ENCODE measurements at regions not wholly inside any gene's neighbourhood (a gene's known extent, or its start where the extent isn't known, plus 50 kb on each side); places are given as distances from the start of the nearest gene placed in this dataset.

GRCh38 chr22:48161298-48161697 is 1398.8 kb downstream of the TBC1D22A start:
- Histone ChIP-seq H2AFZ (ENCODE audit: low read length) (no peak overlapping the region), H3K9me2 (replicated peaks; ENCODE audit: insufficient read depth, low read length) (no peaks in the 10 kb centered on the region), H3K36me3 (ENCODE audit: insufficient read depth, low read length) (no peaks in the 10 kb centered on the region), H3K4me2 (ENCODE audit: low read depth, low read length, poor library complexity, severe bottlenecking) (no peak overlapping the region), H4K20me1 (ENCODE audit: insufficient read depth, low read depth, low read length) (no peaks in the 10 kb centered on the region), H3K9ac (ENCODE audit: low read length) (no peak overlapping the region), H3K9me3 (ENCODE audit: low read length) (no peaks in the 10 kb centered on the region), H3K4me1 (ENCODE audit: low read length) (no peaks in the 10 kb centered on the region), H3K27me3 (ENCODE audit: low read length) (no peaks in the 10 kb centered on the region), H3K79me2 (ENCODE audit: low read length) (no peaks in the 10 kb centered on the region), H3K4me3 (ENCODE audit: low read length) (no peak overlapping the region), H3K27ac (ENCODE audit: low read length) (no peak overlapping the region)
- DNase-seq, result no peak

DNA sequence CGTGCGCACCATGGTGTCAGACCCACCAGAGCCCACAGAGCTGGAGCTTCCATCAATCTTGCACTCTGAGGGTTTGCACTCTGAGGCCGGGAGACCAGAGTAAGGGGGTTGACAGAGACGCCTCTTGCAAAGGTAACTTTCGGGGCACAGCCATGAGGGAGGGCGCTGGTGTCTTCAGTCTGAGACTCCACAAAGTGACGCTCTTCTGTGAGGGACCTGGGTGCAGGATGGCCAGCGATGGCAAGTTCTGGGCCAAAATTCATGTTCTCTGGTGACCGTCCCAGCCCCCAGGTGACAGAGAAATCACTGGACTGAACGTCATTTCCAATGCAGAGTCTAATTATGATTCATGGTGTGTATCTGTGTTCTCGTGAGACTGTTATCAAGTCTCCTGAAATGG is 1395.2 kb downstream of the TBC1D22A start:
- no peak for DNase-seq
- Histone ChIP-seq H3K4me3 (ENCODE audit: low read length) (no peak overlapping the region), H3K9me2 (replicated peaks; ENCODE audit: insufficient read depth, low read length) (no peaks in the 10 kb centered on the region), H3K27ac (ENCODE audit: low read length) (no peak overlapping the region), H3K36me3 (ENCODE audit: insufficient read depth, low read length) (no peaks in the 10 kb centered on the region), H3K79me2 (ENCODE audit: low read length) (no peaks in the 10 kb centered on the region), H3K4me2 (ENCODE audit: low read depth, low read length, poor library complexity, severe bottlenecking) (no peak overlapping the region), H2AFZ (ENCODE audit: low read length) (no peak overlapping the region), H4K20me1 (ENCODE audit: insufficient read depth, low read depth, low read length) (no peaks in the 10 kb centered on the region), H3K9me3 (ENCODE audit: low read length) (no peaks in the 10 kb centered on the region), H3K9ac (ENCODE audit: low read length) (no peak overlapping the region), H3K27me3 (ENCODE audit: low read length) (no peaks in the 10 kb centered on the region), H3K4me1 (ENCODE audit: low read length) (no peaks in the 10 kb centered on the region)

GRCh38 chr22:48156603-48157355 is 1394.3 kb downstream of the TBC1D22A start:
- H3K27ac ChIP-seq (ENCODE audit: low read length), result no peak overlapping the region
- no peaks in the 10 kb centered on the region for H3K9me3 ChIP-seq (ENCODE audit: low read length)
- H3K79me2 ChIP-seq (ENCODE audit: low read length), result no peaks in the 10 kb centered on the region
- no peaks in the 10 kb centered on the region for H4K20me1 ChIP-seq (ENCODE audit: insufficient read depth, low read depth, low read length)
- H3K9ac ChIP-seq (ENCODE audit: low read length), result no peak overlapping the region
- DNase-seq, result no peak
- H3K9me2 ChIP-seq (replicated peaks; ENCODE audit: insufficient read depth, low read length), result no peaks in the 10 kb centered on the region
- H2AFZ ChIP-seq (ENCODE audit: low read length), result no peak overlapping the region
- no peaks in the 10 kb centered on the region for H3K27me3 ChIP-seq (ENCODE audit: low read length)
- H3K36me3 ChIP-seq (ENCODE audit: insufficient read depth, low read length), result no peaks in the 10 kb centered on the region
- H3K4me2 ChIP-seq (ENCODE audit: low read depth, low read length, poor library complexity, severe bottlenecking), result no peak overlapping the region
- H3K4me1 ChIP-seq (ENCODE audit: low read length), result peaks cover 8% of the 10 kb centered on the region
- H3K4me3 ChIP-seq (ENCODE audit: low read length), result no peak overlapping the region

DNA sequence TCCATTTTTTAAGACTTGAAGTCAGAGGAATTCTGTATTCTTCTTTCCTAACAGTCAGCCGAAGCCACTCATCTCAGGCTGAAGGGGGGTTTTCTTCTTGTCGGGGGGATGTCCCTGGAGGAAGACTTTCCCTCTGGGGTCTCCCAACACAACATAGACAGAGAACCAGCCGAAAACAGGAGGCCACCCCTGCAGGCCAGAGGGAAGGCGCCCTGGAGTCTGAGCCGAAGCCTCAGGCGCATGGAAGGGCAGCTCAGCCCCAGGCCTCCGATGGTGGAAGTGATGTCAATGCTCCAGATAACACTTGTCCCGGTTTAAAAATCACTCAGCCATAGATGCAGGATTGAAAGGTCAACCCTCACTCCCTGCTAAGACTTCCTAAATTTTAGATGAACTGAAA is 1393.0 kb downstream of the TBC1D22A start:
- Histone ChIP-seq H3K79me2 (ENCODE audit: low read length) (no peaks in the 10 kb centered on the region), H3K9ac (ENCODE audit: low read length) (no peak overlapping the region), H3K4me1 (ENCODE audit: low read length) (peaks cover 10% of the 10 kb centered on the region), H3K36me3 (ENCODE audit: insufficient read depth, low read length) (no peaks in the 10 kb centered on the region), H3K4me2 (ENCODE audit: low read depth, low read length, poor library complexity, severe bottlenecking) (no peak overlapping the region), H4K20me1 (ENCODE audit: insufficient read depth, low read depth, low read length) (no peaks in the 10 kb centered on the region), H3K9me3 (ENCODE audit: low read length) (no peaks in the 10 kb centered on the region), H2AFZ (ENCODE audit: low read length) (no peak overlapping the region), H3K27ac (ENCODE audit: low read length) (no peak overlapping the region), H3K27me3 (ENCODE audit: low read length) (no peaks in the 10 kb centered on the region), H3K4me3 (ENCODE audit: low read length) (no peak overlapping the region), H3K9me2 (replicated peaks; ENCODE audit: insufficient read depth, low read length) (no peaks in the 10 kb centered on the region)
- DNase-seq, result no peak

GRCh38 chr22:48154943-48155240 is 1392.4 kb downstream of the TBC1D22A start:
- Histone ChIP-seq H3K36me3 (ENCODE audit: insufficient read depth, low read length) (no peaks in the 10 kb centered on the region), H3K4me1 (ENCODE audit: low read length) (peaks cover 10% of the 10 kb centered on the region), H3K9me2 (replicated peaks; ENCODE audit: insufficient read depth, low read length) (no peaks in the 10 kb centered on the region), H2AFZ (ENCODE audit: low read length) (no peak overlapping the region), H3K4me2 (ENCODE audit: low read depth, low read length, poor library complexity, severe bottlenecking) (no peak overlapping the region), H3K9ac (ENCODE audit: low read length) (no peak overlapping the region), H4K20me1 (ENCODE audit: insufficient read depth, low read depth, low read length) (no peaks in the 10 kb centered on the region), H3K79me2 (ENCODE audit: low read length) (no peaks in the 10 kb centered on the region), H3K27me3 (ENCODE audit: low read length) (no peaks in the 10 kb centered on the region), H3K9me3 (ENCODE audit: low read length) (no peaks in the 10 kb centered on the region), H3K27ac (ENCODE audit: low read length) (no peak overlapping the region), H3K4me3 (ENCODE audit: low read length) (no peak overlapping the region)
- no peak for DNase-seq

DNA sequence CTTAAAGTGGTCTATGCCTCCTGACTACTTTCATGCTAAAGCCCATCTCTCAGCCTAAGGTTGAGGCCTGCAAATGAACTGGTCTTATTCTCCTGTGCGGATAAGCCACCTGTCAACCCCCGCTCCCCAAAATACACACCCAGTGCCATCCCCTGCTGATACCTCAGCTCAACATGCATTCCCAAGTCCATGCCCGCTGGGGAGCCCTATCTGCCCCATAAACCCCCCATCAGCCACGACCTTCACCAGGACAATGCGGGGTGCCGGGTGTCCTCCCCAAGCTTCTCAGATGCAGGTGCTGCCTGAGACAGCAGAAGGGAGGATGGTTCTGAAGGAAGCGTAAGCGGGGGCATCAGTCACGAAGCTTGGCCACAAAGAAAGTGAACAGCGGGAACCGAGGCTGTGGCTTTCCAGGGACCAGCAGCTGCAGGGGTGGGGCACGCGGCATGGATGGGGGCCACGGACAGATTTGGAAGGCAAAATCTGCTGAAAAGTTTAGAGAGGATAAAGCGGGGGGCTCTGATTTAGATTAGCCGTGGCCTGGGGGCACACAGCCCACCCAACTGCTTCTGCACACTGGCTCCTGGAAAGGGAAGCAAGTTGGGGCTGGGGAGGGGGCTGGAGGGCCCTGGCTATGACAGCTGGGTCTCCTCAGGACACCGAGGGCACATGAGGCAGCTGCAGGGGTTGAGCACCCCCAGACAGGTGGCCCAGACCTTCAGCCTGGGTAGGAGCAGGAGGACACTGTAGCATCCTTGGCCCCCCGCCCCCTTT is 1391.9 kb downstream of the TBC1D22A start:
- Histone ChIP-seq H2AFZ (ENCODE audit: low read length) (no peak overlapping the region), H4K20me1 (ENCODE audit: insufficient read depth, low read depth, low read length) (no peaks in the 10 kb centered on the region), H3K36me3 (ENCODE audit: insufficient read depth, low read length) (no peaks in the 10 kb centered on the region), H3K9ac (ENCODE audit: low read length) (no peak overlapping the region), H3K27me3 (ENCODE audit: low read length) (no peaks in the 10 kb centered on the region), H3K4me3 (ENCODE audit: low read length) (no peak overlapping the region), H3K9me3 (ENCODE audit: low read length) (no peaks in the 10 kb centered on the region), H3K4me2 (ENCODE audit: low read depth, low read length, poor library complexity, severe bottlenecking) (no peak overlapping the region), H3K4me1 (ENCODE audit: low read length) (peaks cover 10% of the 10 kb centered on the region), H3K79me2 (ENCODE audit: low read length) (no peaks in the 10 kb centered on the region), H3K27ac (ENCODE audit: low read length) (no peak overlapping the region), H3K9me2 (replicated peaks; ENCODE audit: insufficient read depth, low read length) (no peaks in the 10 kb centered on the region)
- DNase-seq, result no peak

DNA sequence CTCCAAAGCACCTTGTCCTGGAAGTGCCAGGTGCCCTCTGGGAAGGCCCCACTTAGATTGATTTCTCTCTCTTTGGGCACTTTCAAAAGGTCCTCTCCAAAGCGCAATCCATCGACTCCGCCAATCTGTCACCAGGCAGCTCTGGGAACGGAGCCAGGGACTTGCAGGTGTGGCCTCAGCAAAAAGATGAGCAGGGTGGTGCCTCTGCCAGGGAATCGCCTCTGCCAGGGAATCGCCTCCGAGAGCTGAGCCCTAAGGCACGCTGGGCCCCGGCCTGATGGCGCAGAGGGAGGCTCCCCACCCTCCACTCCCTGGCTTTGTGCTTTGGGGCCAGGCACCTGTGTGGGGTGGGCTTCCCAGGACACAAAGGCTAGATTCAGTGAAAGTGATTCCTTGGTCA is 1391.3 kb downstream of the TBC1D22A start:
- no peaks in the 10 kb centered on the region for H4K20me1 ChIP-seq (ENCODE audit: insufficient read depth, low read depth, low read length)
- no peaks in the 10 kb centered on the region for H3K27me3 ChIP-seq (ENCODE audit: low read length)
- H3K27ac ChIP-seq (ENCODE audit: low read length), result no peak overlapping the region
- no peaks in the 10 kb centered on the region for H3K36me3 ChIP-seq (ENCODE audit: insufficient read depth, low read length)
- no peak overlapping the region for H2AFZ ChIP-seq (ENCODE audit: low read length)
- no peaks in the 10 kb centered on the region for H3K79me2 ChIP-seq (ENCODE audit: low read length)
- H3K4me1 ChIP-seq (ENCODE audit: low read length), result peaks cover 10% of the 10 kb centered on the region
- H3K4me3 ChIP-seq (ENCODE audit: low read length), result no peak overlapping the region
- H3K9me2 ChIP-seq (replicated peaks; ENCODE audit: insufficient read depth, low read length), result no peaks in the 10 kb centered on the region
- H3K9ac ChIP-seq (ENCODE audit: low read length), result no peak overlapping the region
- H3K4me2 ChIP-seq (ENCODE audit: low read depth, low read length, poor library complexity, severe bottlenecking), result no peak overlapping the region
- no peaks in the 10 kb centered on the region for H3K9me3 ChIP-seq (ENCODE audit: low read length)
- DNase-seq, result no peak

DNA sequence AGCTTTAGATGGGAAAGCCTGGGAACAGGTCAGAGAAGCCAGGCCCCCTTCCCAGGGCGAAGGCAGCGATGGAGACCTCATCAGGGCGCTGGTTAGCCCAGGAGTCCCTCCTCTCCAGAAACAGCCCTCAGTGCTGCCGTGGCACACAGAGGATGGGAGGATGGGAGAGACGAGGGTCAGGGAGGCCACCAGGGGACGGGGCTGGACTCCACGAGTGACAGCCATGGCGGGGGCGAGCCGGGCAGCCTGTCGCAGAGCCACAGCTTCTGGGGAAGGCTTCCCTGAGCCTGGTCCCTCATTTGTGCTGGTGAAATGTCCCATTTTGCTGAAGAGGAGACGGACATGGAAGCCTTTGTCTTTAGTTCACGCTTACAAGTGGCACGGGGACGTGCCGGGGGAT is 1390.5 kb downstream of the TBC1D22A start:
- Histone ChIP-seq H3K9me3 (ENCODE audit: low read length) (no peaks in the 10 kb centered on the region), H2AFZ (ENCODE audit: low read length) (no peak overlapping the region), H3K9ac (ENCODE audit: low read length) (no peak overlapping the region), H3K4me2 (ENCODE audit: low read depth, low read length, poor library complexity, severe bottlenecking) (no peak overlapping the region), H3K27me3 (ENCODE audit: low read length) (no peaks in the 10 kb centered on the region), H4K20me1 (ENCODE audit: insufficient read depth, low read depth, low read length) (no peaks in the 10 kb centered on the region), H3K79me2 (ENCODE audit: low read length) (no peaks in the 10 kb centered on the region), H3K36me3 (ENCODE audit: insufficient read depth, low read length) (no peaks in the 10 kb centered on the region), H3K4me3 (ENCODE audit: low read length) (no peak overlapping the region), H3K9me2 (replicated peaks; ENCODE audit: insufficient read depth, low read length) (no peaks in the 10 kb centered on the region), H3K4me1 (ENCODE audit: low read length) (peaks cover 13% of the 10 kb centered on the region), H3K27ac (ENCODE audit: low read length) (no peak overlapping the region)
- DNase-seq, result no peak

Measured in Karpas-422 (cell line).